GM20431 (cell line): ENCODE measurements at regions not wholly inside any gene's neighbourhood (a gene's known extent, or its start where the extent isn't known, plus 50 kb on each side); places are given as distances from the start of the nearest gene placed in this dataset.

Source experiments
- in situ Hi-C: fragments of 300-500 bp; cut with MseI, MboI; formaldehyde crosslinking; loops from one replicate; pipeline ENCODE4 v1.15.0; 2020; ENCODE audit warnings: low sequenced_read_pairs; ENCODE audit not compliant: unreplicated experiment

DNA sequence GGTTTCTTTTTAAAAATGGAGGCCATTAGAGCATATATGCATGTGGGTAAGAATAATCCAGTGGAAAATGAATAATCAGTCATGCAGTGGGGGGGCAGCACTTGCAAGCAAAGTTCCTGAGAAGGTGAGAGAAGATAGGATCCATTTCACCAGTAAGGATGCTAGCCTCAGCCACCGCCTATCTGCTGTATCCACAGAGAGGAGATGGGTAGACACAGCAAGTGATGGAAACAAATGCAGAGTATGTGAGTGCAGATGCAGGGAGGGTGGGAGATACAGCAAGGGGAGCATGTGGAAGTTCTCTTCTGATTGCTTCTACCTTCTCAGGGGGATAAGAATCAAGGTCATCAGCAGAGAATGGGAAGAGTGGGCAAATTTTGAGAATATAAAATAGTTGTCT, 171.4 kb upstream of the PDE1C start:
- in situ Hi-C loops: no loop called here

DNA sequence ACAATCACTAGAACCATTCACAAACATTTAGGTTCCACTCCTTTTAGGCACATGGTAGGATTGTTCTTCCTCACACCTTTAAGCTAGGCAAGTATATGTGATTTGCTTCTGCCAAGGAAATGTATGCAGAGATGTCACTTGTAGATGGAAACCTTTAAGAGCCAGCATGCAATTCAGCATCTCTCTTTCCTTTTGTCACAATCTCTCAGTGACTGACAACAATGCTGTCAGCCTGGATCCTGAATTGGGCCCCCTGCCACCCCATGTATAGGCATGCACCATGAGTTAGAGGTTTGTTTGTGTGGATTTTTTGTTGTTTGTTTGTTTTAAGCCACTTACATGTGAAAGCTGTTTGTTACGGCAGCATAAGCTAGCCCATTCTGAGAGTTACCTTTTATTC, 169.6 kb upstream of the PDE1C start:
- in situ Hi-C loops: no loop called here

DNA sequence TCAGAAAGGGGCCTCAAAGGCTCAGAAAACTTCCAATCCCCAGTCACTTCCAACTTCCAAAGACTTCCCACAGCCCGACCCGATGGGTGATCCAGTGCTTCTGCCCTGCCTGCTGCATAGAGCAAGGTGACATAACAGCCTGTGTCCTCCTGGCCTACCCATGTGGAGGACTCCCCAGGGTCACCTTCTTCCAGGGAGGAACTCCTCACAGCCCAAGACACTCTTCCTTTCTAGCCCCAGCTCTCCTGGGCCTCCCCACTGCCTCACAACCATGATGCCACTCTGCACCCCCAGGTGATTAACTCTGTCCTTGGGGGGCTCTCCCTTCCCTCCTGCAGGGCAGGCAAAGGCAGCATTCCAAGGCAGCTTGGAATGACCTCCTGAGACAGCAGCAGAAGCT, 158.4 kb upstream of the PDE1C start:
- in situ Hi-C loops: no loop called here

DNA sequence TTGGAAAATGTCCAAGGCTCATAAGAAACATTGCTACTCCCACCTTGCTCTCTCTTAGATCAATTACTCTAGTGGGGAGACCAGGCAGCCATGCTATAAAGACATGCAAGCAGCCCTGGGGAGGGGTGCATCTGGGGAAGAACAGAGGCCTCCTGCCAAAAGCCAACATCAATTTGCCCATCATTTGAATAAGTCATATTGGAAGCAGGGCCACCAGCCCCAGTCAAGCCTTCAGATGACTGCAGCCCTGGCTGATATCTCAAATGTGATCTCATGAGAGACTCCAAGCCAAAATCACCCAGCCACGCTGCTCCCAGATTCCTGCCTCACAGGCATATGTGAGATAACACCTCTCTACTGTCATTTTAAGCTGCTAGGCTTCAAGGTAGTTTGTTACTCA, 157.5 kb upstream of the PDE1C start:
- in situ Hi-C loops: no loop called here

DNA sequence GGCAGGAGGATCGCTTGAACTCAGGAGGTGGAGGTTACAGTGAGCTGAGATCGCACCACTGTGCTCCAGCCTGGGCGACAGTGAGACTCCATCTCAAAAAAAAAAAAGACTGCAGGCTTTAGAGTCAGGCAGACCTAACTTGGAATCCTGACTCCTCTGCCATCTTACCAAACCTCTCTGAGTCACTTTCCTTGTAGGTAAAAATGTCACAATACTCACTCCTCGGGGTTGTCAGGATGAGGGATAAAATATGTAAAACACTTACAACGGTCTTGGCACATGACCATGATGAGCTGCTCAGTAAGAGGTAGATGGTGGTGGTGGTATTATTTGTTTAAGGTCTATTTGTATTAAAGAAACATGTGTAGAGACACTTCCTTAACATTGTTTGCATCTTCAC, 154.1 kb upstream of the PDE1C start:
- in situ Hi-C loops: loop anchor here (25.0 kb wide), 1 partner anchor 487 kb away; no protein-coding TSS in a partner anchor

DNA sequence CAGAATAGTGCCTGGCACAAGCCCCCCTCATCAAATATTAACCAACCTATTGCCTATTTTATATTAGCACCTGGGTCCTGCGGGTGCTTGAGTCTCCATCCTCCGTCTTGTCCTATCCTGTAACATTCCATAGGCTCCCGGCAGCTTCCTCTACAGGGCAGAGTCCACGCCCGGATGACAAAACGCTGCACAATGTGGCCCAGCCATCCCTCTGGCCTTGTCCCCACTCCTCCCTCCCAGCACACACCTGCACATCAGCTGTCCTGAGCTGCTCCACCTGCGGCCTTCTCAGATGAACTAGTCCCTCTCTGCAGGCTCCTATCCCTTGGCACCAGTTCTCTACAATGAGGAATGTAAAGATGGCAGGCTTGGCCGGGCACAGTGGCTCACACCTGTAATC, 153.5 kb upstream of the PDE1C start:
- in situ Hi-C loops: loop anchor here (25.0 kb wide), 1 partner anchor 486 kb away; no protein-coding TSS in a partner anchor

DNA sequence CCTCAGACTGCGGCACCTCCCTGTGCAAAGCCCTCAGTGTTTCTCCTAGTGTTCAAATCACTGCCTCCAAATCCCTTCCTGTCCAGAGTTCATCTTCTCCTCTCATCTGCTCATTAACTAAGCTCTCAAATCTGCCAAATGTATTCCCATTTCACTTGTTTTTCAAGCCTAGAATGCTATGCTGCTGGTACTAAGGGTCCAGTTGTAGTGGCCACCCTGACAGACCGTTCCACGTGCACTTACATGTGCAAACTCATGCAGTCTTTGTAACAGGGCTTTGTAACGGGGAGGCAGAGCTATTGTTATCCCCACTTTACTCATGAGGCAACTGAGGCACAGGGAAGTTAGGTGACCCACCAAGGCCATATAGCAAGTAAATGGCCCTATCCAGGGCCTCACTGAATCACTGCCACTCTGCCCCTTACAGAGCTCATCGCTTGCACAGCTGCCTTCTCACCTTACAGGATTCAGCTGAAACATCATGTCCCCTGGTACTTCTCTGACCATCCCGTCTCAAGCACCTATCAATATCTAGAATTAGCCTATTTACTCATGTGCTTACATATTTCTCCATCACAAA, 153.0 kb upstream of the PDE1C start:
- in situ Hi-C loops: loop anchor here (25.0 kb wide), 1 partner anchor 486 kb away; no protein-coding TSS in a partner anchor

DNA sequence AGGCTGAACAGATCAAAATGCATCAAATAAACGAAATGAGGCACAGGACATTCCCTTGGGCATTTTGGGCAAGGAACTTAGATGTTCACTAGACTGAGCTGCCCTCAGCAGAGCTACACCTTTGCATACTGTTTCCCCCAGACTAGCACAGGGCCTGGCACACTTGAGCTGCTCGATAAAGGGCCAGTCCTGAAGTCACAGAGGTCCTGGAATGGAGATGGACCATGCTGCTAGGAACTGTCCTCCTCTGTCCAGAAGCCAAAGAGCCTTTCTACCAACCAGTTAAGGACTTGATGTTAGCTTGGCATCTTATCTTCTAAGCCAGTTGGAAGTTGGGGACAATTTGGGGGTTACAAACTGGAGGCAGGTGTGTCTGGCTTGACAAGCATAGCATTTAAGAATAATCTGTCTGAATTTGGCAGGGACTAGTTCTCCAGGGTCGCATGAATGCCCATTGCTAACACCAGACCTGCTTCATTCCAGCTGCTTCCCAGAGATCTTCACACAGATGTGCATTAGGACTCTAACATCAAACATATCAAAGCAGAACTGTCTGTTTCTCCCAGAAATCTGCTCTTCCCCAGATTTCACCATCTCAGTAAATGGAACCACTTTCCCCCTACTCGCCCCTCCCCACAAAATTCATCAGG, 152.2 kb upstream of the PDE1C start:
- in situ Hi-C loops: loop anchor here (25.0 kb wide), 1 partner anchor 485 kb away; no protein-coding TSS in a partner anchor

DNA sequence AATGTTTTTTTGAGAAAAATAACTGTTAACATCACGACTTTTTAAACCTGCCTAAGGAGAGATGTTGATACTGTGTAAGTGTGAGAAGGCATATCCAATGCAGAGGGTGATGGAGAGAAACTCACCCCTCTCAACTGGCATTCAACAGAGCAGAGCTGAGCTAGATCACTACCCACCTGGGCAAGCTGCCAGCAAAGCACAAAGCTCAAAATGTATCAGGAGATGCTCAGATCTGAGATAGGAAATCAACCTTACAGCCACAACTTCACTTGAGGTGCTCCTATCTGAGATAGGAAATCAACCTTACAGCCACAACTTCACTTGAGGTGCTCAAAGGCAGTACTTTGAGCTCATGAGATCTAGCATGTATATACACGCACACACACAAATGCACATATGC, 151.5 kb upstream of the PDE1C start:
- in situ Hi-C loops: loop anchor here (25.0 kb wide), 1 partner anchor 484 kb away; no protein-coding TSS in a partner anchor

DNA sequence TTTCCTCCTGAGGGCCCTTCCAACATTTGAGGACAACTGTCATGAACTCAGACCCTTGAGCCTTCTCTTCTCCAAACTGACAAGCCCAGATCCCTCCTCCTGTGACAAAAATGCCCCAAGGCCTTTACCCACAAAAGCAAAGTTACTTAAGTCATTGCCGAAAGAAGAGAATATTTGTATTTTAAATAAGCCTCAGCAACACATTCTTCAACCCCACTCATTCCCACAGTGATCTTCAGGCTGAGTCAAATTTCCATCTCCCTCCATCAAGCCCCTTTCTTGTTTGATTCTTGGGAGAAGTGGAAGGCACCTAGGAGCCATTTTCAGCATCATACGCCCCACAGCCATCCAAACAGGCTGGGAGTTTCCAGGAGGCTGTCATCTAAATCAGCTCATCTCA, 150.8 kb upstream of the PDE1C start:
- in situ Hi-C loops: loop anchor here (25.0 kb wide), 1 partner anchor 484 kb away; no protein-coding TSS in a partner anchor

DNA sequence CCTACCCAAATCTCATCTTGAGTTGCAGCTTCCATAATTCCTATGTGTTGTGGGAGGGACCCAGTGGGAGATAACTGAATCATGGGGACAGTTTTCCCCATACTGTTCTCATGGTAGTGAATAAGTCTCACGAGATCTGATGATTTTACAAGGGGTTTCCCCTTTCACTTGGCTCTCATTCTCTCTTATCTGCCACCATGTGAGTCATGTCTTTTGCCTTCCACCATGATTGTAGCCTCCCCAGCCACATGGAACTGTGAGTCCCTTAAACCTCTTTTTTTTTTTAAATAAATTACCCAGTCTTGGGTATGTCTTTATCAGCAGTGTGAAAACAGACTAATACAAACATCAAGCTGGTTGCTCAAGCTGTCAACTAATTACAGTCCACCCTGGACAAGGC, 149.6 kb upstream of the PDE1C start:
- in situ Hi-C loops: loop anchor here (25.0 kb wide), 1 partner anchor 483 kb away; no protein-coding TSS in a partner anchor

DNA sequence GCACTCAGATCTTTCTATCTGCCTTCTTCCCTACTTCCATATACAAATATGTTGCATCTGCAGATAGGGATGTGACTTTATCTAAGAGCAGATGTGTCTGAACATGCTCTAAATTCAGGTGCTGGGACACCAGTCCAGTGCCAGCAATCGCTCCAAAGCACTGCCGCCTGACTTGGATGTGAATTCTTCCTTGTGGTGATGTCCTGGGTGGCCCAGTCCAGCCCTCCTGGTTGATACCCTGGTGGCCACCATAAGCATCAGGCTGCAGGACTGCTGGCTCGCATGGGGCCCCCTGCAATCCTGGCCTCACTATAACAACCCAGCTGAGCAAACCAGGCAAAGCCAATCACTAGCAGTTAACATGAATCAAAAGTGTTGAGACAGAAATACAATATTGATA, 149.2 kb upstream of the PDE1C start:
- in situ Hi-C loops: loop anchor here (25.0 kb wide), 1 partner anchor 482 kb away; no protein-coding TSS in a partner anchor

DNA sequence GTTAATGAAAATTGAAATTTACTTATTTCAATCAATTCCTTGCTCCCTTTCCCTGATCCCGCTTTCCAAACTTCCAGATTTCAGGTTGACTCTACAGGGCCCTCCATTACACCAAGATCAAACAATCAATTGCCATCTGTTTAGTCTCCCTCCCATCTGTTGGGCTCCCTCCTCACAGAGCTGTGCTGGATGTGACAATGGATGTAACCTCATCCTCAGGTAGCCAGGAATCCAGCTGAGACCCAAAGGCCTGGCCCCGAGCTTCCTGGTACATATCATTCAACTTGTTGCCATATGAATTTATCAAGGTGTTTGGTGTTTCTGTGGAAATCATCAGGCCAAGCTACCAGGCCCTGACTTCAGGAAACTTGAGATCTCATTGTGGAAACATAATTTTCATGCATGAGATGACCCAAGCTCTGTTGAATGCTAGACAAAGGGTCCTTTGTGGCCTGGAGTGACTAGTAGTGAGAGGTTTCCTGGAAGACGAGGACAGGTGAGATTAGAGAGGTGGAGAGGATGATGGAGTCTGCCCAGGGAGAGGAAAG, 148.6 kb upstream of the PDE1C start:
- in situ Hi-C loops: loop anchor here (25.0 kb wide), 1 partner anchor 482 kb away; no protein-coding TSS in a partner anchor

DNA sequence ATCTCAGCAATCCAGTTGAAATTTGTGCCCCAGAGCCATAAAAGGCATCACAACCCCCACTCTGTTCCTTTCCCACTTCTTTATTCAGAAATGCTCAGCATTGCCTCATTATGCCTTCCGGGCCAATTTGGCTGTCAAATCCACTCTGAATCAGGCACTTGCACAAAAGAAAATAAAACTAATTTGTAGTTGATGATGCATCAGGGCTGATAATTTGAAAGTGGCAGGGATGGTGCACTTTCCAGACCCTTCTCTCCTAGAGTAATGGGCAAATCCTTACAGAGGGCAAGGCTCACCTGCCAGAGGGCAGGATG, 147.9 kb upstream of the PDE1C start:
- in situ Hi-C loops: loop anchor here (25.0 kb wide), 1 partner anchor 481 kb away; no protein-coding TSS in a partner anchor

DNA sequence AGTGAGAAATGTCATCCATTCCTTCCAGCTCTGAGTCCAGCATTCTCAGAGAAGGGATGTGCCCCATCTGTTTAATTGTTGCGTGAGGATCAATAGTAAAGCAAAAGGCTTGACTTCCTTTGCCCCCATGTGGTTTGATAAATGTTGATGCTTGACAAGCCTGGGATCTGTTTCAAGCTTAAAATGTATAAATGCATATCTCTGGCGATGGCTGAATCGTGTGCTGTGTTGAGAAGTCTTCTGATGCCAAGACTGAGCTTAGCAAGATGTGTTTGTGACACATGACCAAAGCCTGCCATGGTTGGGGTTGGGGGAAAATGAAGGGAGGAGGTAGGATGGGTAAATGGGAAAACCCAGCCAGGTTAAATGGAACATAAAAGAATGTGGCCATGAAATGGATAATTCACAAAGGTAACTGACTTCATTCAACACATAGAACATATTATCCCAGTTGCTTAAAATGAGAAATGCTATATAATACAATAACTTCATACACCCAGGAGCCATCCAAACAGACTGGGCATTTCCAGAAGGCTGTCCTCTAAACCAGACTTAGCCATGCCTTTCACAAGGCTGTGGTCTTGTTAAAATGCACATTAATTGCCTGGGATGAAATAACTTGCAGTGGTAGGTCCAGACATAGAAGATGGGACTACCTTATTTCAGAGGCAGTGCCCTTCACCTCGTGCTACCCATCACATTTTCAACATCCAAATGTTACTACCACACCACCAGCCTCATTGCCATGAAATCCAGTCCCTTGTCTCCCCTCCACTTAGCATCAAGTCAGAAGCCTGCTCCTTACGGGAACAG, 147.3 kb upstream of the PDE1C start:
- in situ Hi-C loops: loop anchor here (25.0 kb wide), 1 partner anchor 480 kb away; no protein-coding TSS in a partner anchor

DNA sequence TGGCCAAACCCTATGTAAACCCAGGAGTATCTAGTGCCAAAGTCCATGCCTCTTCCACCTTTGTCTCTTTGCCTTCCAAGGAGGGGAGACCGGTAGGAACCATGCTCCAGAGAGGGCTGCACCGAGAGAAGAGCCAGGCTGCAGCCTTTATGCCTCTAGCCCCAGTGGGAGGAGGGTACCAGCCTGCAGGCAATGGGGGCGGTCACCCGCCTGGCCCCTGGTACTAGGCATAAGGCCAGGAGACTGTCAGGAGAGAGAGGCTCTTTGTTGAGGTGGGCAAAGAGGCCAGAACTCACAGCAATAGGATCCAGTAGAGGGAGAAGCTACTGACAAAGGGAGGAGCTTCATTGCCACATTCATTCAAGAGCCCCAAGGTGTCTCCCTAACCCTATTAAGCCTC, 146.6 kb upstream of the PDE1C start:
- in situ Hi-C loops: loop anchor here (25.0 kb wide), 1 partner anchor 479 kb away; no protein-coding TSS in a partner anchor

DNA sequence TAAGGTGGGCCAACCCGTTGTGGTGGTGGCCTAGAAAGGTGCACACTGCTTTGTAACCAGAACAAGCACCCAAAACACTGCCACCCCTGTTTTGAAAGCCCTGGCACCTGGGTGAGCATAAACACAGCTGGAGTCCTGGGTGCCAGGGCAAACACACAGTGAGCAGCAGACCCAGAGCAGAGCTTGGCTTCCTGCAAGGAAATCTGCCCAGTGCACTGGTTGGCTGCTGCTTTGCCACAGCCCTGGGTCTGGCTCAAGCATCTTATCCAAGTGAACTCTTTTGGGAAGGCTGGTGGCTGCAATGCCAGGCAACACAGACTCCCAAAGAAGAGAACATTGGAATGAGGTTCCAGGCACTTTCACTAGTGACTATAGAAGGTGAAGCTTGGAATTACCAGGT, 145.5 kb upstream of the PDE1C start:
- in situ Hi-C loops: loop anchor here (25.0 kb wide), 1 partner anchor 478 kb away; no protein-coding TSS in a partner anchor

DNA sequence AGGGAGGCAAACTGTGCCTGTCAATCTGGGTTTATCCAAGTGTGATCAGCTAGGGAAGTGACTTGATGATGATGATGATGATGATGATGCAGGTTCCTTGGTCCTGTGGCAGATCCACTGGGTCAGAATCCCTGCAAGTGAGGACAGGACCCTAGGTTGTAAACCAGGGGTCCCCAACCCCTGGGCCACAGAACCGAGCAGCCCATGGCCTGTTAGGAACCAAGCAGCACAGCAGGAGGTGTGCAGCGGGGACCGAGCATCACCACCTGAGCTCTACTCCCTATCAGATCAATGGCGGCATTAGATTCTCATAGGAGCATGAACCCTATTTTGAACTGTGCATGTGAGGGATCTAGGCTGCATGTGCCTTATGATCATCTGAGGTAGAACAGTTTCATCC, 144.7 kb upstream of the PDE1C start:
- in situ Hi-C loops: loop anchor here (25.0 kb wide), 1 partner anchor 478 kb away; no protein-coding TSS in a partner anchor

DNA sequence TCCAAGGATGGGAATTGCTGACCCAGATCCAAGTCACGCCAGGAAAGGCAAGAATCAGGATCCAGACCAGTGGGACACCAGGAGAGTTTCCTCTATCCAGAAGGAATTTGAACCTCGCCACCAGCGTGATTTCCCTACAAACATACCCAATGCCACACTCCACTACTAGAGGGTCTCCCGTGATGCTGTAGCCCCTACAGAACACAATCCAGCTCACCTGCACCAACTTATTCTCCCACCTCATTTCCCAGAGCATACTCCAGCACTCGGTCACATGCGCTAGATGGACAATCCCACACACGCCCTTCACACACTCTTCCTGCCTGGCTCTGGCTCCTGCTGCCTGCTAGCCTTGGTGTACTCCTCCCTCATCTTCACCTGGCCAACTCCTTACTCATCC, 142.1 kb upstream of the PDE1C start:
- in situ Hi-C loops: loop anchor here (25.0 kb wide), 1 partner anchor 475 kb away; no protein-coding TSS in a partner anchor

DNA sequence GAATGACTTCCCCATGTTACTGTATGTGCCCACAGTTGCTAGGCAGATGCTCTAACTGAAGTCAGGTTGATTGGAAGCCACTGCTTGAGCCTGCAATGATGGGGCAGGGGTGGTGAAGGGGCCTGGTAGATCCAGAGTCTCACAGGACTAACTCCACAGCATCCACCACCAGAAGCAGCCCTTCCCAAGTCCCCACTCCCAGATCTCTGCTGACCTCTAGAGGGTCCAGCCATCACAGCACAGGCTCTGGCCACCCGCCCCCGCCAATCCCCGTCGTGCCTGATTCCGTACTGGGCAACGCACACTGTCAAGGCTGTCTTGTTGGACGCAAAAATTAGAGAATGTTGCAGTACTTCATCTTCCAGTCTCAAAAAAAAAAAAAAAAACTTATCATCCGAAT, 136.8 kb upstream of the PDE1C start:
- in situ Hi-C loops: loop anchor here (25.0 kb wide), 1 partner anchor 470 kb away; no protein-coding TSS in a partner anchor
